Stimulated activated CD4-positive, alpha-beta T cell treated with anti-CD3 and anti-CD28 coated beads, Interleukin-4, amount 100 ng/mL, for 48 hours (primary cell): ENCODE measurements at regions not wholly inside any gene's neighbourhood (a gene's known extent, or its start where the extent isn't known, plus 50 kb on each side); places are given as distances from the start of the nearest gene placed in this dataset.
"Not testable (repeated sequence)": the region's sequence is repeated elsewhere in the genome, so short reads cannot be mapped to it uniquely, and the experiment has no call there.

Experiments
- DNase-seq, 2 donors: peaks; one replicate each; pipeline ENCODE4 v3.0.0-alpha.2; 2020; ENCODE audit warnings: low read depth in 2 of 2

GRCh38 chr5:125912028-125912427, 511.2 kb upstream of the GRAMD2B start:
- no peak for DNase-seq

- no peak for DNase-seq
Observed at GRCh38 chr5:125913200-125913599, 510.0 kb upstream of the GRAMD2B start.

GRCh38 chr5:125914471-125914870, 508.7 kb upstream of the GRAMD2B start:
- DNase-seq = no peak

- not testable (repeated sequence) for DNase-seq
Observed at GRCh38 chr5:125923958-125924357, 499.3 kb upstream of the GRAMD2B start.

- no peak for DNase-seq
Observed at GRCh38 chr5:125926172-125926571, 497.0 kb upstream of the GRAMD2B start.

- no peak for DNase-seq
Observed at GRCh38 chr5:125928663-125929062, 494.5 kb upstream of the GRAMD2B start.

- no peak for DNase-seq
Observed at GRCh38 chr5:125950012-125950615, 473.1 kb upstream of the GRAMD2B start.

GRCh38 chr5:125961150-125961549, 462.1 kb upstream of the GRAMD2B start:
- no peak for DNase-seq

GRCh38 chr5:125965577-125965976, 457.6 kb upstream of the GRAMD2B start:
- no peak for DNase-seq

GRCh38 chr5:125967576-125967975, 455.6 kb upstream of the GRAMD2B start:
- DNase-seq = no peak

GRCh38 chr5:125969011-125969813, 454.0 kb upstream of the GRAMD2B start:
- DNase-seq = no peak

- DNase-seq = no peak
Observed at GRCh38 chr5:125969814-125970171, 453.4 kb upstream of the GRAMD2B start.

GRCh38 chr5:125970631-125971307, 452.4 kb upstream of the GRAMD2B start:
- no peak for DNase-seq

- DNase-seq = no peak
Observed at GRCh38 chr5:125972706-125973105, 450.5 kb upstream of the GRAMD2B start.

- DNase-seq = no peak
Observed at GRCh38 chr5:125974679-125975078, 448.5 kb upstream of the GRAMD2B start.

- no peak for DNase-seq
Observed at GRCh38 chr5:125976421-125977000, 446.7 kb upstream of the GRAMD2B start.

- DNase-seq = no peak
Observed at GRCh38 chr5:125978015-125978414, 445.2 kb upstream of the GRAMD2B start.

GRCh38 chr5:125979636-125980035, 443.6 kb upstream of the GRAMD2B start:
- DNase-seq = no peak

GRCh38 chr5:125981016-125981415, 442.2 kb upstream of the GRAMD2B start:
- no peak for DNase-seq

GRCh38 chr5:125987677-125988255, 435.4 kb upstream of the GRAMD2B start:
- no peak for DNase-seq

GRCh38 chr5:125992050-125992449, 431.2 kb upstream of the GRAMD2B start:
- DNase-seq = no peak
